Fibroblast of skin of left quadriceps (primary cell): ENCODE measurements at regions not wholly inside any gene's neighbourhood (a gene's known extent, or its start where the extent isn't known, plus 50 kb on each side); places are given as distances from the start of the nearest gene placed in this dataset.
"Not testable (repeated sequence)": the region's sequence is repeated elsewhere in the genome, so short reads cannot be mapped to it uniquely, and the experiment has no call there.

Source experiments
- DNase-seq, 2 experiments: peaks; one replicate each; pipeline ENCODE4 v3.0.0-alpha.2; 2013; ENCODE audit warnings: low read depth in 2 of 2

DNA sequence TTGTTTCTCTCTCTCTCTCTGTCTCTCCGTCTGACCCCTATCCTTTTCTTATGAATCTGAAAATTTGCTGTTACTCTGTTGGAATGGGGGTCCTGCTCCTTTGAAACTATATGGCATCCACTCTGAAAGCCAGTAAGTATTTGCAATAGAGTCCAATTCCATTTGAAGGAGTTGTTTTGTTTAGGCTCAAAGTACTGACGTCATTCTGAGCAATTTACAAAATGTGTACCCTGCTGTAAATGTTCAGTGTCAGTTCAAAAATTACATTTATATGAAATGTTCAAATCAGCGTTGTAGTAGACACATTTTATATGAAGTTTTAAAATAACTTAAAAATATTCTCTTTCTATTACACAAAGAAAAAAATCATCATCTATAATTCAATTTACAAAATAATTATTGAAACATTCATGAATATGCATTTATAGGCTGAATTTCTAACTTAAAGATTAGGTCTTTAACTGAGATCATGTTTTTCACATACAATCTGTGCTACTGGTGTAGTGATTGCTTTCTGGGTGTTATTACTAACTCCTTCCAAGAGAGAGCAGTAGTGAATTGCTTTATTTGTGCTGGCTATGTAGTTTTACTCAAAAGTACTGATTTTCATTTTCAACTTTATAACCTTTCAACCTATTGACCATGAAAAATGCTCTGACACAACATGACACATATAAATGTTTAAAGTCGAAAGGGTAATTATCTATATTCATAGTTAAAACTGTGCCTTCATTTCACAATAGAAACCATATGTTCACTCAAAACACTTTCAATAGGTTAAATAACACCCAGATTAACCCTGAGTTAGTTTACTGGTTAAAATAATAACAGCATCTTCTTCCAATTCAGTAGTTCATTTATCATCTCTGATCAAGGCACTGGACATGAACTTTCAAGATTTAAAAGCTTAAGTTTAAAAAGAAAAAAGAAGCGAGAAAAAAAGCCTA lies 253.1 kb upstream of the ADGRL4 start:
- DNase-seq: peak; percentile 37 to 53

GRCh38 chr1:79255421-79255820 lies 248.9 kb upstream of the ADGRL4 start:
- DNase-seq: no peak

DNA sequence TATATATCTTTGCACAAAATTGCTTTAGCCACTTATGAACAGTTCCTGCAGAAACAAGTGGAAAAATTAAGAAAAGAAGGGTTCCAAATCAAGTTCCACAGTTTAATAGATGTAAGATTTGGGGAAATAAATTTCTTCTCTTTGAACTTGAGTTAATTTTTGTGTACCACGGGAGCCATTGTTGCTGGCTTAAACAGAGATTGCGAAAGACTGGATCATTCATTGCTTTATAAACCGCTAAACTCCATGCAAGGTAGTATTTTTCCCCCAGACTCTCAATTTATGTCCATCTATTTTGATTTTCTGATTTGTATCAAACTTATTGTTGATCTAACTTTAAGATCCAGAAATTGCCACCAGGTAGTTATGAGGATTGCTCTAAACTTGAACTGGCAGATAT lies 246.1 kb upstream of the ADGRL4 start:
- DNase-seq: no peak

DNA sequence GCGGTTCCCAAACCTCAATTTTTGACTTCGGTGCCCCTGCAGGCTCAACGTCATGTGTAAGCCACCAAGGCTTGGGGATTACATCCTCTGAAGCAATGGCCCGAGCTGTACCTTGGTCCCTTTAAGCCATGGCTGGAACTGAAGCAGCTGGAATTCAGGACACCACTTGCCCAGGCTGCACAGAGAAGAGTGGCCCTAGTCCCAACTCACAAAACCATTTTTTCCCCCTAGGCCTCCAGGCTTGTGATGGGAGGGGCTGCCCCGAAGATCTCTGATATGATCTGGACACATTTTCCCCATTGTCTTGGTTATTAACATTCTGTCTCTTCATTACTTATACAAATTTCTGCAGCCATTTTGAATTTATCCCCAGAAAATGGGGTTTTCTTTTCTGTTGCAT lies 233.3 kb upstream of the ADGRL4 start:
- no peak for DNase-seq

DNA sequence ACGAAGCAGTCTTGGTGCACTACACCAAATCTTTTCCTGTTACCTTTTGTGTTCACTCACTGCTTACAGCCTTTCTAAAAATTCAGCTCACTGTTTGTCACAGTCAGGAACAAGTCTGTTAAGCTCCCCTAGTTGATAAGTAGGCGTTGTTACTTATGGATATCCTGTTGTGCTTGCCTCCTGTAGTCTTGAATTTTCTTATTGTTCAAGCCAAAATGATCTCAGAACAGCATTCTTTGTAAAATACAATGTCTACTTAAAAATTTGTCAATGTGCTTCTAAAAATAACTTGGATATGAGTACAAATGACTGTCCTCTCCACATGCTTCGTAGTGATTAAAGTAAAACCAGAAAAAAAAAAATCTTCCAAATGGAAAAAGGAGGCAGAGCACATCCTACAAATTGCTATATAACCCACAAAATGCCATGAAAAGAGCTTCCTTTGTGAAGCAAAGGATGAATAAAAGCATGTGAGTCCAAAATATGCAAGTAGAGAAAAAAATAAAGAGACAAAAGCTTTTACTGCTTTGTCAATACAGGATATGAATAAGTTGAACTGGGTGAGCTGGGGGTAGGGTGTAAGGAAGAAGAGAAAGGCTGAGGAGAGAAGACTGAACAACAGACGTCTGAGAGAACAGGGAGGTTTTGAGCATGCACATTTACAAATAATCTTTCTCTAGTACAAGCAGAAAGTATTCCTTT lies 228.9 kb upstream of the ADGRL4 start:
- no peak for DNase-seq

DNA sequence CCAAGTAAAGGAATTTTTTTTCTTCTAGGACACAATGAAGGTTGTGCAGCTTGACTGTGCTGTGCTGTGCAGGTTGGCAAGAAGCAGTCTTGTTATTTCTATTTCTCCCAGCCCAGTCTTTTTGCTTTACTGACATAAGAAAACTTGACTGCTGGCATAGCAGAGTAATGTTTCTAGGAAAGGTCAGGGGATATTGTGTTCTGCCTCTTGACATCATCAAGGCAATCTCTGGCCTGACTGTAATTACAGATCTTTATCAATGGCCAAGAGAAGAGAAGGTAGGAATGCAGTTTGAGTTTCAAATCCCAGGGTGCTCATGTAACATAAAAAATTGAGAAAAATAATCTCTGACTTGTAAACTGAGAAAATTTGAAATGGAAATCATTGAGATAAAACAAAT lies 226.3 kb upstream of the ADGRL4 start:
- DNase-seq: no peak

- DNase-seq: not testable (repeated sequence)
These were observed 224.2 kb upstream of the ADGRL4 start for GRCh38 chr1:79230751-79231150.

DNA sequence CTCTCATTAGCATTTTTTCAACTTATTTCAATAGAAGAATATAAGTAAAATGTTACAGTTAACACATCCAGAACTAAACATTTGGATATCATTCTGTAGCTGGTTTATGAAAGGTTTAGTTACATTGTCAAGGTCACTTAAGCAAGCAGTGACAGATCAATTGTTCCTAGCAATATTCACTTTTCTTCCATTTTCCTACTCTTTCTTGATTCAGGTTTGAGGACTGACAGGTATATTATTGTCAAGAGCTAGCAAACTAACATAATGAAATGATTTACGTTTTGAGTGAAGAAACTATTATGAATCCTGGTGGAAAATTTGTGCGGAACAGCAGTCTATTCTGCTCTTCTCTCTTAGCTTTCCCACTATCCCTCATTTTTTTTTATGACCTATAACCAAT lies 220.4 kb upstream of the ADGRL4 start:
- DNase-seq: no peak

DNA sequence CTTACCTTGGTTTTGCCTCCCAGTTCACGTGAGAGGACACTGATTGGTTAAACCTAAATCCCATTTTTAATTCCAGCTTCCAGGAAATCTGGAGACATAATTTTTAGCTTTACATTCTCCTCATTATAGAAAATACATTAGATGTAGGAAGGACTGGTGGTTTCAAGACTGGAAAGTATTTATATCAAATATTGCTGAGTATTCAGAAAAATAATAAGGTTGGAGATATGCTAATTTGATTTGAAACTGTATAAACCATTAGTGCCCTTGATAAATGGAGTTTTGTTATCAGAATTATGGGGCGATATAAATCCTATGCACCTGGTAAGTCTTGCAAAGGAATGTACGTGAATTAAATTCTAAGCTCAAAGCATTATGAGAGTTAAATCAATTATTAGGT lies 218.0 kb upstream of the ADGRL4 start:
- DNase-seq: no peak

DNA sequence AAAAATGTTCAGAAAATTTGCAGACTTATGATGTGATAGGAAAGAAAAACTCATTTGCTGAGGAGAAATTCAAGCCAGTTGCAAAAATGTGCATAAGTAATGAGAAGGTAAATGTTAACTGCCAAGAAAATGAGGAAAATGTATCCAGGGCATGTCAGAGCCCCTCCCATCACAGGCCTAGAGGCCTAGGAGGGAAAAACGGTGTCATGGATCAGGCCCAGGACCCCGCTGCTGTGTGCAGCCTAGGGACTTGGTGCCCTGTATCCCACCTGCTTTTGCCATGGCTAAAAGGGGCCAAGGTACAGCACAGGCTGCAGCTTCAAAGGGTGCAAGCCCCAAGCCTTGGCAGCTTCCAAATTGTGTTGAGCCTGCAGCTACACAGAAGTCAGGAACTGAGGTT lies 214.0 kb upstream of the ADGRL4 start:
- DNase-seq: no peak

DNA sequence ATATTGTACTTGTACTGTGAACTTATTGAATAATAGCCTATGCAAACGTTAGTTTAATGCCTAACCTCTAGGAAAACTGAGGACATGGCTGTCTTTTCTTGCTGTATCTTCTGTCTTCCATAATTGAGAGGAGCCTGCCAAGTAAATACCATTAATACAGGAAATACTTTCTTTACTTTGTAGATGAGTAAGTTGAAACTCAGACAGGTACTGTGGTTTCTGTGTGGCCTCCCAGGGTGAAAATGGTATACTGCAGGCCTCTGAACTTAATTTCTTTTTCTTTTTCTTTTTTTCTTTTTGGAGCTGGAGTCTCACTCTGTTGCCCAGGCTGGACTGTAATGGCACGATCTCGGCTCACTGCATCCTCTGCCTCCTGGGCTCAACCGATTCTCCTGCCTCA lies 208.8 kb upstream of the ADGRL4 start:
- no peak for DNase-seq

- no peak for DNase-seq
These were observed 201.3 kb upstream of the ADGRL4 start for GRCh38 chr1:79207786-79208185.

DNA sequence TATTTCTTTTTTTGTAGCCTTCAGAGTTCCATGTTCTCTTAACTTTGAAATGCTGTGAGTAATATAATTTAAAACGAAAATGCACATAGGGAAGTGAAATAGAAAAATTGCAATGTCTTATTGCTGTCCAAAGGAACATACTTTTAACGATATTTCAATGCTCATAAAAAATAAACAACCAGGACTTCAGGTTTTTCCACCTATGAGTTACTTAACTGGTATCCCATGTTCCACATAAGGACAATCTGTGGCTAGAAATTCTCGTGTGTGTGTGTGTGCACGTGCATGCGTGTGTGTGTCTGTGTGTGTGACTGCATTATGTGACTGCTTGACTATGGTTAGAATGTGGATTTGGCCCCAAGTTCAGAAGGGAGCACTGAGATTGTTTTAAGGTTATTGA lies 200.8 kb upstream of the ADGRL4 start:
- DNase-seq: no peak

GRCh38 chr1:79204779-79205479 lies 198.4 kb upstream of the ADGRL4 start:
- DNase-seq: no peak

DNA sequence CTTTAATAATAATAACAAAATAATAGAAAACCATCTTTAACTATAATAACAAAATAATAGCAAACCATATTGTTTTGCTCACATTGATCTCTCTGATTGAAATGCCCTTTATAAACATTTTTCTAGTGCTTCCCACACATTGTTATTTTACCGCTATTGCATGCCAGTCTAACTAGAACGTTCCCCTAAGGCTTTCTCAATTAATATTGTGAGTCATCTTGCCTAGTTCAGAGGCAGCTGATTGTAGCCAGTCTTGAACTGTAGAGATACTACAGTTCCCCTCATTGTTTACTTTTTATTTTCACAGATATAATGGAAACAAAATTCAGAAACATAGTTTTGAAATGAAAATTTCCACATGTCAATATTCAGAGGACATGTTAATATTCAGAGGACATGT lies 192.3 kb upstream of the ADGRL4 start:
- no peak for DNase-seq

DNA sequence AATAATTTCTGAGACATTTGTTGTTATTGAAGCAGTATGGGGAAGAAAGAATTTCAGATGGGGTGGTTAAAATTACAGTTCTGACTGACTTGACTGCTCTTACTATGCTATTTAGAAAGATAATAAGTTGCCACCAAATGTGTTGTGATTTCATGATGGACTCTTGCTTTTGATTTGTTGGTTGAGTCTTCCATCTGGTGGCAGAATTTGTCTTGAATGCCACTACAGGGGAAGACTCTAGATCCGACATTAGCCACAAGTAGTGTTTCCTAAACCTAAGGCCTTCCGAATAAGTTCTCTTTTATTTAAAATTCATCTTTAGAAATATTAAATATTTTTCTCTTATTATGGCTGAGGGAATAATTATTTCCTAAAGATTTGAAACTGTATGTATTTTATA lies 190.9 kb upstream of the ADGRL4 start:
- DNase-seq: peak in 1 of 2 experiments; percentile 25

DNA sequence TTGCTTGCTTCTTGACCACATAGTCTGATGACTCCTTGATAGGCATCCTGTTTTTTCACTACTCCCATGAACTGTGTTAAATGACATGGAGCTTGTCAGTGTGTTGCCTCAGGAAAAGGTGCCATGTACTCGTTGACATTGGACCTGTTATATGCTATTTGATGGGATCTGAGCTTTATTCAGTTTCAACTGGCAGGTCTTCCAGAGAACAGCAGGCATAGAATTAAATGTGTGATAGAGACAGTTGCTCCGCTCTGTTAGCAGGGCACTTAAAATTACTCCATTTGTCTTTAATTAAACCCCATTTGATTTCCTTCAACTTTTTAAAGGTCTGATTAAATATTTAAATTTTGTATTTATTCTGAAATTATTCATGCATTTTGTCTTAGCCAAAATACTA lies 189.7 kb upstream of the ADGRL4 start:
- DNase-seq: no peak

- no peak for DNase-seq
These were observed 186.9 kb upstream of the ADGRL4 start for GRCh38 chr1:79193211-79194079.

GRCh38 chr1:79190074-79190473 lies 183.5 kb upstream of the ADGRL4 start:
- no peak for DNase-seq

- DNase-seq: no peak
These were observed 181.8 kb upstream of the ADGRL4 start for GRCh38 chr1:79188337-79188736.

DNA sequence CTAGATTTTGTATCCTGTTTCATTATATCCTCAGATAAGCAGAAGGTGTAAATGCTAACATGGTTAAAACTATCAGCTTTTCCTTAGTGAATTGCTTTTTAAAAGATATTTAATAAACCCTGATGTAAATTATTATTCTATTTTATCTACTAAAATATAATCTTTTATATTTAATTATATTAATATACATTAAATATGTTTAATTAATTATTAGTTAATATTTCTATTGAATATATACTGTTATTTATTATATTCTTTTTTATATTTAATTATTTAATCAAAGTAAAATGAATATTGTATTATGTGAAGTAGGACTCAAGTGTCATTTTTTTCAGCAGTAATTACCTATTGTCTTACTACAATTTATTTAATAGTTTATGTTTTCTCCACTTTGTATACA lies 179.7 kb upstream of the ADGRL4 start:
- DNase-seq: no peak

DNA sequence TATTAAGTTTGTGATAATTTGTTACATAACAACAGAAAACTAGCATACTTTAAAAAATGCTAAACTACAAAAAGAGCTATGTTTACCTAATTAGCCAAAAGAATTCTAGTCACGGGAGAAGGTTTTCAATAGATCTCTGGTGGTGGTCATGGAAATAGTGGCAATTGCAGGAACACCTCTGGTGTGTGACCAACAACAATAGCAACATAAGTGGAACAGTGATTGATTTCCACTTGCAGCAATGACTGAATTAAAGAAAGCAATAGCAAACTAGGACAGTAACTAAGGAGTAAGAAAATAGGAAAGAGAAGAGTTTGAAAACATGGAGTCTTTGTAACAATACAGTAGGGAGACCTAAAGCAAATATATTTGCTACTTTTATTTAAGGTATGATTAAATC lies 171.3 kb upstream of the ADGRL4 start:
- no peak for DNase-seq
